Spleen (tissue), 7 donors: ENCODE measurements at regions not wholly inside any gene's neighbourhood (a gene's known extent, or its start where the extent isn't known, plus 50 kb on each side); places are given as distances from the start of the nearest gene placed in this dataset.

Source experiments
- POLR2A ChIP-seq, 3 donors: fragments of 450-650 bp; IDR thresholded peaks; one replicate each; pipeline ENCODE4 v1.5.1; 2017; ENCODE audit warnings: antibody characterized with exemption in 3 of 3, mild to moderate bottlenecking in 1 of 3
- POLR2AphosphoS5 ChIP-seq, 3 donors: sonication (generic); formaldehyde crosslinking; IDR thresholded peaks; one replicate each; pipeline ENCODE4 v1.5.1; 2017; ENCODE audit warnings: antibody characterized with exemption in 3 of 3
- TF ChIP-seq, protein P1 (sequence below), 11 experiments: fragments of 200-600 bp in 7 of 11; fragments of 450-650 bp in 4 of 11; sonication (generic) in 4 of 11; IDR thresholded peaks in 8 of 11; conservative IDR thresholded peaks in 3 of 11; 1 replicate in 7 of 11; 2 replicates in 4 of 11; pipeline versions ENCODE4 v1.4.0 to v1.8.0; 2016 to 2021; ENCODE audit warnings: antibody characterized with exemption in 11 of 11, inconsistent platforms in 4 of 11, mild to moderate bottlenecking in 1 of 11
- donor health status: DM: no; HTN: no; CAD: no; lungs with moderate emphysema.
- donor health status: DM: no; HTN: no; CAD: no.
- donor health status: DM: no; HTN: no; CAD: no.

GRCh38 chr10:36880898-36881297, 244.5 kb upstream of the ANKRD30A start:
- TF ChIP-seq, protein P1, sequence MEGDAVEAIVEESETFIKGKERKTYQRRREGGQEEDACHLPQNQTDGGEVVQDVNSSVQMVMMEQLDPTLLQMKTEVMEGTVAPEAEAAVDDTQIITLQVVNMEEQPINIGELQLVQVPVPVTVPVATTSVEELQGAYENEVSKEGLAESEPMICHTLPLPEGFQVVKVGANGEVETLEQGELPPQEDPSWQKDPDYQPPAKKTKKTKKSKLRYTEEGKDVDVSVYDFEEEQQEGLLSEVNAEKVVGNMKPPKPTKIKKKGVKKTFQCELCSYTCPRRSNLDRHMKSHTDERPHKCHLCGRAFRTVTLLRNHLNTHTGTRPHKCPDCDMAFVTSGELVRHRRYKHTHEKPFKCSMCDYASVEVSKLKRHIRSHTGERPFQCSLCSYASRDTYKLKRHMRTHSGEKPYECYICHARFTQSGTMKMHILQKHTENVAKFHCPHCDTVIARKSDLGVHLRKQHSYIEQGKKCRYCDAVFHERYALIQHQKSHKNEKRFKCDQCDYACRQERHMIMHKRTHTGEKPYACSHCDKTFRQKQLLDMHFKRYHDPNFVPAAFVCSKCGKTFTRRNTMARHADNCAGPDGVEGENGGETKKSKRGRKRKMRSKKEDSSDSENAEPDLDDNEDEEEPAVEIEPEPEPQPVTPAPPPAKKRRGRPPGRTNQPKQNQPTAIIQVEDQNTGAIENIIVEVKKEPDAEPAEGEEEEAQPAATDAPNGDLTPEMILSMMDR (IDR thresholded peaks at IDR 0.05 in 8 of 11, conservative IDR thresholded peaks at IDR 0.05 in 3 of 11), result peak in 7 of 11 experiments; percentile 10 to 53 (median 35)
- TF ChIP-seq POLR2AphosphoS5 (IDR thresholded peaks at IDR 0.05), result no peak
- TF ChIP-seq POLR2A (IDR thresholded peaks at IDR 0.05), result no peak
